GM18520 (cell line): ENCODE measurements at regions not wholly inside any gene's neighbourhood (a gene's known extent, or its start where the extent isn't known, plus 50 kb on each side); places are given as distances from the start of the nearest gene placed in this dataset.

ENCODE experiments used
- ATAC-seq: cut with Tn5 transposase; IDR thresholded peaks from one replicate; pipeline ENCODE4 v1.9.1; 2021; ENCODE audit not compliant: unreplicated experiment

- no peak for ATAC-seq
Observed at GRCh38 chr6:97790926-97791590, 508.0 kb upstream of the MMS22L start.

GRCh38 chr6:97805596-97805995 lies 522.6 kb upstream of the MMS22L start:
- no peak for ATAC-seq

- ATAC-seq: no peak
Observed at GRCh38 chr6:97812940-97813339, 529.9 kb upstream of the MMS22L start.

GRCh38 chr6:97813889-97814567 lies 531.0 kb upstream of the MMS22L start:
- no peak for ATAC-seq

GRCh38 chr6:97815301-97815812 lies 532.3 kb upstream of the MMS22L start:
- no peak for ATAC-seq

GRCh38 chr6:97816526-97816925 lies 533.5 kb upstream of the MMS22L start:
- no peak for ATAC-seq

GRCh38 chr6:97819710-97820109 lies 536.7 kb upstream of the MMS22L start:
- ATAC-seq: no peak

- no peak for ATAC-seq
Observed at GRCh38 chr6:97820400-97820799, 537.4 kb upstream of the MMS22L start.

- ATAC-seq: no peak
Observed at GRCh38 chr6:97822632-97823031, 539.6 kb upstream of the MMS22L start.

GRCh38 chr6:97841763-97842162 lies 558.7 kb upstream of the MMS22L start:
- no peak for ATAC-seq

GRCh38 chr6:97842521-97842920 lies 559.5 kb upstream of the MMS22L start:
- no peak for ATAC-seq

- ATAC-seq: no peak
Observed at GRCh38 chr6:97849390-97849789, 566.4 kb upstream of the MMS22L start.

GRCh38 chr6:97850458-97851212 lies 567.6 kb upstream of the MMS22L start:
- no peak for ATAC-seq

GRCh38 chr6:97863697-97864096 lies 580.7 kb upstream of the MMS22L start:
- no peak for ATAC-seq

GRCh38 chr6:97864366-97864765 lies 581.4 kb upstream of the MMS22L start:
- ATAC-seq: no peak

- no peak for ATAC-seq
Observed at GRCh38 chr6:97864826-97865225, 581.8 kb upstream of the MMS22L start.

GRCh38 chr6:97865612-97866011 lies 582.6 kb upstream of the MMS22L start:
- no peak for ATAC-seq

- no peak for ATAC-seq
Observed at GRCh38 chr6:97866616-97867015, 583.6 kb upstream of the MMS22L start.

- no peak for ATAC-seq
Observed at GRCh38 chr6:97867177-97867576, 584.2 kb upstream of the MMS22L start.

GRCh38 chr6:97870273-97870672 lies 587.3 kb upstream of the MMS22L start:
- no peak for ATAC-seq

- ATAC-seq: no peak
Observed at GRCh38 chr6:97876711-97877110, 593.7 kb upstream of the MMS22L start.

- no peak for ATAC-seq
Observed at GRCh38 chr6:97882755-97883154, 599.7 kb upstream of the MMS22L start.
